Stimulated activated CD4-positive, alpha-beta T cell treated with anti-CD3 and anti-CD28 coated beads, Interleukin-12 subunit alpha, Interleukin-12 subunit beta, amount 100 ng/mL, for 4 hours (primary cell): ENCODE measurements at regions not wholly inside any gene's neighbourhood (a gene's known extent, or its start where the extent isn't known, plus 50 kb on each side); places are given as distances from the start of the nearest gene placed in this dataset.

Experiments
- DNase-seq: peaks from one replicate; pipeline ENCODE4 v3.0.0-alpha.2; 2020

GRCh38 chr2:19131871-19132270 is 226.6 kb downstream of the OSR1 start:
- no peak for DNase-seq

- DNase-seq: no peak
Measured at GRCh38 chr2:19128148-19128547, 230.3 kb downstream of the OSR1 start.

GRCh38 chr2:19127616-19128015 is 230.8 kb downstream of the OSR1 start:
- DNase-seq: no peak

GRCh38 chr2:19125901-19126680 is 232.3 kb downstream of the OSR1 start:
- DNase-seq: no peak

- no peak for DNase-seq
Measured at GRCh38 chr2:19124135-19124534, 234.3 kb downstream of the OSR1 start.

GRCh38 chr2:19123556-19123955 is 234.9 kb downstream of the OSR1 start:
- DNase-seq: no peak

GRCh38 chr2:19122220-19122619 is 236.2 kb downstream of the OSR1 start:
- no peak for DNase-seq

- no peak for DNase-seq
Measured at GRCh38 chr2:19120941-19121750, 237.3 kb downstream of the OSR1 start.

GRCh38 chr2:19120181-19120580 is 238.2 kb downstream of the OSR1 start:
- no peak for DNase-seq

- no peak for DNase-seq
Measured at GRCh38 chr2:19119326-19120001, 239.0 kb downstream of the OSR1 start.

GRCh38 chr2:19116918-19117317 is 241.5 kb downstream of the OSR1 start:
- no peak for DNase-seq

- no peak for DNase-seq
Measured at GRCh38 chr2:19114754-19115231, 243.6 kb downstream of the OSR1 start.

GRCh38 chr2:19114126-19114525 is 244.3 kb downstream of the OSR1 start:
- DNase-seq: no peak

- DNase-seq: no peak
Measured at GRCh38 chr2:19111354-19111753, 247.1 kb downstream of the OSR1 start.

GRCh38 chr2:19109518-19109917 is 248.9 kb downstream of the OSR1 start:
- DNase-seq: no peak

GRCh38 chr2:19106376-19106775 is 252.0 kb downstream of the OSR1 start:
- DNase-seq: no peak

GRCh38 chr2:19104503-19104902 is 253.9 kb downstream of the OSR1 start:
- no peak for DNase-seq

- no peak for DNase-seq
Measured at GRCh38 chr2:19102696-19103423, 255.6 kb downstream of the OSR1 start.

GRCh38 chr2:19101968-19102367 is 256.5 kb downstream of the OSR1 start:
- DNase-seq: no peak

GRCh38 chr2:19100570-19100969 is 257.9 kb downstream of the OSR1 start:
- DNase-seq: no peak

GRCh38 chr2:19099181-19099580 is 259.2 kb downstream of the OSR1 start:
- no peak for DNase-seq

GRCh38 chr2:19098467-19099160 is 259.8 kb downstream of the OSR1 start:
- DNase-seq: no peak
